HFFc6 (cell line): ENCODE measurements at regions not wholly inside any gene's neighbourhood (a gene's known extent, or its start where the extent isn't known, plus 50 kb on each side); places are given as distances from the start of the nearest gene placed in this dataset.

Experiments used
- DNase-seq: peaks from one replicate; pipeline ENCODE4 v3.0.0-alpha.2; 2018
- H3K27ac Mint-ChIP-seq: 2 replicates; pipeline ENCODE4 v1.8.0; 2020; ENCODE audit warnings: mild to moderate bottlenecking, mixed read lengths
- H3K27me3 Mint-ChIP-seq: 2 replicates; pipeline ENCODE4 v1.8.0; 2021; ENCODE audit warnings: mild to moderate bottlenecking, moderate library complexity, mixed read lengths; ENCODE audit not compliant: insufficient read depth
- H3K36me3 Mint-ChIP-seq: 2 replicates; pipeline ENCODE4 v1.8.0; 2021; ENCODE audit warnings: low read depth, mixed read lengths
- H3K4me1 Mint-ChIP-seq: 2 replicates; pipeline ENCODE4 v1.8.0; 2020; ENCODE audit warnings: low read depth, mixed read lengths
- H3K4me3 Mint-ChIP-seq: 2 replicates; pipeline ENCODE4 v1.8.0; 2020; ENCODE audit warnings: mild to moderate bottlenecking, moderate library complexity, mixed read lengths
- H3K9me3 Mint-ChIP-seq: 2 replicates; pipeline ENCODE4 v1.8.0; 2020; ENCODE audit warnings: mild to moderate bottlenecking, mixed read lengths
- CTCF ChIP-seq: fragments of 200-600 bp; sonication (generic); IDR thresholded peaks from 2 replicates; pipeline ENCODE4 v1.5.0; 2021; ENCODE audit warnings: antibody characterized with exemption, mild to moderate bottlenecking

GRCh38 chr16:86432048-86432447 lies 78.3 kb upstream of the FOXF1 start:
- H3K4me1 Mint-ChIP-seq = peaks cover 13% of the 10 kb centered on the region
- no peaks in the 10 kb centered on the region for H3K9me3 Mint-ChIP-seq
- DNase-seq = no peak
- H3K4me3 Mint-ChIP-seq = no peak overlapping the region
- TF ChIP-seq CTCF = no peak
- H3K27ac Mint-ChIP-seq = no peak overlapping the region
- peaks cover 51% of the 10 kb centered on the region for H3K27me3 Mint-ChIP-seq
- H3K36me3 Mint-ChIP-seq = no peaks in the 10 kb centered on the region

GRCh38 chr16:86432691-86433090 lies 77.6 kb upstream of the FOXF1 start:
- H3K9me3 Mint-ChIP-seq = no peaks in the 10 kb centered on the region
- no peak for DNase-seq
- peaks cover 55% of the 10 kb centered on the region for H3K27me3 Mint-ChIP-seq
- H3K27ac Mint-ChIP-seq = no peak overlapping the region
- H3K36me3 Mint-ChIP-seq = no peaks in the 10 kb centered on the region
- H3K4me3 Mint-ChIP-seq = no peak overlapping the region
- peaks cover 6% of the 10 kb centered on the region for H3K4me1 Mint-ChIP-seq
- no peak for TF ChIP-seq CTCF

GRCh38 chr16:86436466-86437185 lies 73.7 kb upstream of the FOXF1 start:
- peaks cover 59% of the 10 kb centered on the region for H3K27me3 Mint-ChIP-seq
- H3K4me1 Mint-ChIP-seq = peaks cover 4% of the 10 kb centered on the region; the same call in 1 of the 2 replicates
- H3K9me3 Mint-ChIP-seq = no peaks in the 10 kb centered on the region
- TF ChIP-seq CTCF = no peak
- no peak for DNase-seq
- H3K36me3 Mint-ChIP-seq = no peaks in the 10 kb centered on the region
- no peak overlapping the region for H3K4me3 Mint-ChIP-seq
- no peak overlapping the region for H3K27ac Mint-ChIP-seq

- no peaks in the 10 kb centered on the region for H3K36me3 Mint-ChIP-seq
- peaks cover 60% of the 10 kb centered on the region for H3K27me3 Mint-ChIP-seq
- no peak for TF ChIP-seq CTCF
- H3K9me3 Mint-ChIP-seq = no peaks in the 10 kb centered on the region
- H3K4me1 Mint-ChIP-seq = peaks cover 4% of the 10 kb centered on the region; the same call in 1 of the 2 replicates
- no peak overlapping the region for H3K27ac Mint-ChIP-seq
- H3K4me3 Mint-ChIP-seq = no peak overlapping the region
- no peak for DNase-seq
These were observed 73.0 kb upstream of the FOXF1 start for GRCh38 chr16:86437348-86437747.

- Mint-ChIP-seq H3K9me3 (no peaks in the 10 kb centered on the region), H3K36me3 (no peaks in the 10 kb centered on the region), H3K27ac (no peak overlapping the region), H3K4me1 (no peaks in the 10 kb centered on the region), H3K27me3 (peaks cover 57% of the 10 kb centered on the region), H3K4me3 (no peak overlapping the region)
- no peak for DNase-seq
- no peak for TF ChIP-seq CTCF
These were observed 67.6 kb upstream of the FOXF1 start for GRCh38 chr16:86442703-86443102.
